GM19463 (cell line): ENCODE measurements at regions not wholly inside any gene's neighbourhood (a gene's known extent, or its start where the extent isn't known, plus 50 kb on each side); places are given as distances from the start of the nearest gene placed in this dataset.

Experiments used
- ATAC-seq: cut with Tn5 transposase; IDR thresholded peaks from one replicate; pipeline ENCODE4 v1.9.1; 2021; ENCODE audit warnings: mild to moderate bottlenecking, moderate library complexity; ENCODE audit not compliant: unreplicated experiment

- ATAC-seq = no peak
Measured at GRCh38 chr11:109552376-109552775, 130.4 kb downstream of the C11orf87 start.

GRCh38 chr11:109553284-109553683 is 131.3 kb downstream of the C11orf87 start:
- ATAC-seq = no peak

- ATAC-seq = no peak
Measured at GRCh38 chr11:109554951-109555350, 133.0 kb downstream of the C11orf87 start.

- ATAC-seq = no peak
Measured at GRCh38 chr11:109564241-109564640, 142.3 kb downstream of the C11orf87 start.

- no peak for ATAC-seq
Measured at GRCh38 chr11:109582470-109582869, 160.5 kb downstream of the C11orf87 start.

- ATAC-seq = no peak
Measured at GRCh38 chr11:109584001-109584972, 162.3 kb downstream of the C11orf87 start.

GRCh38 chr11:109586789-109587188 is 164.8 kb downstream of the C11orf87 start:
- no peak for ATAC-seq

GRCh38 chr11:109590782-109591181 is 168.8 kb downstream of the C11orf87 start:
- no peak for ATAC-seq

GRCh38 chr11:109597336-109597735 is 175.3 kb downstream of the C11orf87 start:
- no peak for ATAC-seq

- ATAC-seq = no peak
Measured at GRCh38 chr11:109604481-109605400, 182.8 kb downstream of the C11orf87 start.

GRCh38 chr11:109606256-109606655 is 184.3 kb downstream of the C11orf87 start:
- ATAC-seq = no peak

GRCh38 chr11:109609454-109610185 is 187.6 kb downstream of the C11orf87 start:
- no peak for ATAC-seq

GRCh38 chr11:109612496-109612895 is 190.5 kb downstream of the C11orf87 start:
- ATAC-seq = no peak

- ATAC-seq = no peak
Measured at GRCh38 chr11:109619498-109619897, 197.5 kb downstream of the C11orf87 start.

- ATAC-seq = no peak
Measured at GRCh38 chr11:109629734-109630133, 207.7 kb downstream of the C11orf87 start.

GRCh38 chr11:109641549-109641948 is 219.6 kb downstream of the C11orf87 start:
- no peak for ATAC-seq

- ATAC-seq = no peak
Measured at GRCh38 chr11:109644152-109644551, 222.2 kb downstream of the C11orf87 start.

- no peak for ATAC-seq
Measured at GRCh38 chr11:109648804-109649203, 226.8 kb downstream of the C11orf87 start.

- ATAC-seq = no peak
Measured at GRCh38 chr11:109654091-109654490, 232.1 kb downstream of the C11orf87 start.

- no peak for ATAC-seq
Measured at GRCh38 chr11:109658190-109658589, 236.2 kb downstream of the C11orf87 start.

GRCh38 chr11:109667719-109668118 is 245.7 kb downstream of the C11orf87 start:
- no peak for ATAC-seq
